Liver (tissue), 8 donors: ENCODE measurements at regions not wholly inside any gene's neighbourhood (a gene's known extent, or its start where the extent isn't known, plus 50 kb on each side); places are given as distances from the start of the nearest gene placed in this dataset.

Experiments
- DNase-seq: peaks from one replicate; pipeline ENCODE4 v3.0.0-alpha.2; 2017; ENCODE audit warnings: low spot score
- H3K27ac ChIP-seq, 2 donors: one replicate each; pipeline ENCODE4 v1.7.0; 2013; ENCODE audit warnings: inconsistent platforms in 2 of 2, low read length in 2 of 2, control low read depth in 1 of 2, low read depth in 1 of 2, mild to moderate bottlenecking in 1 of 2
- H3K27me3 ChIP-seq, 4 donors: one replicate each; pipeline versions ENCODE4 v1.6.1 to v1.7.0; 2013; ENCODE audit warnings: low read length in 3 of 4, inconsistent platforms in 1 of 4, mild to moderate bottlenecking in 1 of 4, moderate library complexity in 1 of 4; ENCODE audit not compliant: control insufficient read depth in 4 of 4, insufficient read depth in 4 of 4
- H3K36me3 ChIP-seq, 4 donors: one replicate each; pipeline versions ENCODE4 v1.6.1 to v1.7.0; 2013; ENCODE audit warnings: low read length in 3 of 4, mild to moderate bottlenecking in 3 of 4, low read depth in 1 of 4, moderate library complexity in 1 of 4; ENCODE audit not compliant: control insufficient read depth in 4 of 4, insufficient read depth in 3 of 4
- H3K4me1 ChIP-seq, 4 donors: one replicate each; pipeline versions ENCODE4 v1.6.1 to v1.7.0; 2013; ENCODE audit warnings: low read length in 3 of 4, mild to moderate bottlenecking in 3 of 4, moderate library complexity in 1 of 4; ENCODE audit not compliant: control insufficient read depth in 4 of 4, insufficient read depth in 4 of 4
- H3K4me3 ChIP-seq, 3 donors: one replicate each; pipeline versions ENCODE4 v1.6.1 to v1.7.0; 2013; ENCODE audit warnings: low read length in 3 of 3, control low read depth in 1 of 3, low read depth in 1 of 3, mild to moderate bottlenecking in 1 of 3
- H3K9ac ChIP-seq, 2 donors: one replicate each; pipeline ENCODE4 v1.7.0; 2013; ENCODE audit warnings: low read length in 2 of 2, mild to moderate bottlenecking in 2 of 2, moderate library complexity in 2 of 2, control low read depth in 1 of 2, low read depth in 1 of 2
- H3K9me3 ChIP-seq, 4 donors: one replicate each; pipeline versions ENCODE4 v1.6.1 to v1.7.0; 2013; ENCODE audit warnings: low read length in 3 of 4; ENCODE audit not compliant: control insufficient read depth in 4 of 4
- EGR1 ChIP-seq, 2 donors: IDR thresholded peaks; 2 replicates each; pipeline ENCODE4 v1.6.1; 2016 to 2018; ENCODE audit warnings: antibody characterized with exemption in 2 of 2, low read depth in 2 of 2
- FOXA1 ChIP-seq: IDR thresholded peaks from 2 replicates; pipeline ENCODE4 v1.6.1; 2016; ENCODE audit warnings: antibody characterized with exemption
- FOXA2 ChIP-seq: IDR thresholded peaks from 2 replicates; pipeline ENCODE4 v1.6.1; 2016; ENCODE audit warnings: antibody characterized with exemption
- GABPA ChIP-seq, 2 donors: IDR thresholded peaks in 1 of 2; conservative IDR thresholded peaks in 1 of 2; 2 replicates each; pipeline ENCODE4 v1.6.1; 2016; ENCODE audit warnings: antibody characterized with exemption in 2 of 2, mild to moderate bottlenecking in 1 of 2, moderate library complexity in 1 of 2
- HNF4A ChIP-seq, 2 donors: conservative IDR thresholded peaks; 2 replicates each; pipeline ENCODE4 v1.6.1; 2016; ENCODE audit warnings: antibody characterized with exemption in 2 of 2, mild to moderate bottlenecking in 2 of 2
- HNF4G ChIP-seq: IDR thresholded peaks from 2 replicates; pipeline ENCODE4 v1.6.1; 2016; ENCODE audit warnings: antibody characterized with exemption
- JUND ChIP-seq, 2 donors: IDR thresholded peaks; 2 replicates each; pipeline ENCODE4 v1.6.1; 2016; ENCODE audit warnings: antibody characterized with exemption in 2 of 2
- NR2F2 ChIP-seq: IDR thresholded peaks from 2 replicates; pipeline ENCODE4 v1.6.1; 2016; ENCODE audit warnings: antibody characterized with exemption
- RAD21 ChIP-seq, 2 donors: IDR thresholded peaks; 2 replicates each; pipeline ENCODE4 v1.6.1; 2016; ENCODE audit warnings: antibody characterized with exemption in 2 of 2, mild to moderate bottlenecking in 2 of 2
- RXRA ChIP-seq, 2 donors: IDR thresholded peaks; 2 replicates each; pipeline ENCODE4 v1.6.1; 2017 to 2018; ENCODE audit warnings: antibody characterized with exemption in 2 of 2, mild to moderate bottlenecking in 1 of 2
- SP1 ChIP-seq: IDR thresholded peaks from 2 replicates; pipeline ENCODE4 v1.6.1; 2018; ENCODE audit warnings: antibody characterized with exemption, mild to moderate bottlenecking
- TAF1 ChIP-seq: conservative IDR thresholded peaks from 2 replicates; pipeline ENCODE4 v1.6.1; 2016; ENCODE audit warnings: antibody characterized with exemption, mild to moderate bottlenecking
- YY1 ChIP-seq: IDR thresholded peaks from 2 replicates; pipeline ENCODE4 v1.6.1; 2016; ENCODE audit warnings: antibody characterized with exemption, mild to moderate bottlenecking
- WGBS: extraction: QIAGEN DNeasy Blood & Tissue Kit; methylation state at CpG from one replicate; pipeline ENCODE4 v1.1.7; 2013; 5-methylcytosine and 5-hydroxymethylcytosine counted together
- TF ChIP-seq, protein P1 (sequence below): fragments of 150-350 bp; IDR thresholded peaks from 2 replicates; pipeline ENCODE4 v1.5.1; 2017; ENCODE audit warnings: improper control_type of control experiment, low read depth, low read length; ENCODE audit not compliant: missing input control
- TF ChIP-seq, protein P2 (sequence below): IDR thresholded peaks from 2 replicates; pipeline ENCODE4 v1.6.1; 2016; ENCODE audit warnings: antibody characterized with exemption
- TF ChIP-seq, protein P3 (sequence below): IDR thresholded peaks from 2 replicates; pipeline ENCODE4 v1.6.1; 2016; ENCODE audit warnings: antibody characterized with exemption
- TF ChIP-seq, protein P4 (sequence below): IDR thresholded peaks from 2 replicates; pipeline ENCODE4 v1.6.1; 2016; ENCODE audit warnings: antibody characterized with exemption, mild to moderate bottlenecking
- TF ChIP-seq, protein P5 (sequence below): IDR thresholded peaks from 2 replicates; pipeline ENCODE4 v1.6.1; 2016; ENCODE audit warnings: antibody characterized with exemption
- donor health status: healthy.
- donor health status: healthy.
- donor health status: healthy.
- donor health status: healthy.
- donor health status: healthy.

DNA sequence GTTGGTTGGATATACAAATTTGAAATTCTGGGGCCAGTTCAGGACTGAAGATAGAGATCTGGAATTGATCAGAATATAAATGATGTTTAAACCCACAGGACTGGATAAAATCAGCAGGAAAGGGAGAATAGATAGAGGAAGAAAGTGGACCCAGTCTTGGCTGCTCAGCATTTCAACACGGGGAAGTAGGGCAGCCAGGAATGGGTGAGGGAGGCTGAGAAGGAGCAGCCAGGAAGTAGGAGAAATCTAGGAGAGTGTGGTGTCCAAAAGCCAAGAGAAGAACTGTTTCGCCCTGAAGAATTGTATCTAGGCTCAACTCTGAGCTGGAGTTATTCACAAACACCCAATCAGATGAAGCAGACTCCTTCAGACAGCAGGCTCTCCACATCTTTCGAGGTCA lies 197.9 kb downstream of the CDCA7 start (continued):
- TF ChIP-seq, protein P1, sequence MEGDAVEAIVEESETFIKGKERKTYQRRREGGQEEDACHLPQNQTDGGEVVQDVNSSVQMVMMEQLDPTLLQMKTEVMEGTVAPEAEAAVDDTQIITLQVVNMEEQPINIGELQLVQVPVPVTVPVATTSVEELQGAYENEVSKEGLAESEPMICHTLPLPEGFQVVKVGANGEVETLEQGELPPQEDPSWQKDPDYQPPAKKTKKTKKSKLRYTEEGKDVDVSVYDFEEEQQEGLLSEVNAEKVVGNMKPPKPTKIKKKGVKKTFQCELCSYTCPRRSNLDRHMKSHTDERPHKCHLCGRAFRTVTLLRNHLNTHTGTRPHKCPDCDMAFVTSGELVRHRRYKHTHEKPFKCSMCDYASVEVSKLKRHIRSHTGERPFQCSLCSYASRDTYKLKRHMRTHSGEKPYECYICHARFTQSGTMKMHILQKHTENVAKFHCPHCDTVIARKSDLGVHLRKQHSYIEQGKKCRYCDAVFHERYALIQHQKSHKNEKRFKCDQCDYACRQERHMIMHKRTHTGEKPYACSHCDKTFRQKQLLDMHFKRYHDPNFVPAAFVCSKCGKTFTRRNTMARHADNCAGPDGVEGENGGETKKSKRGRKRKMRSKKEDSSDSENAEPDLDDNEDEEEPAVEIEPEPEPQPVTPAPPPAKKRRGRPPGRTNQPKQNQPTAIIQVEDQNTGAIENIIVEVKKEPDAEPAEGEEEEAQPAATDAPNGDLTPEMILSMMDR: no peak
- no peak for TF ChIP-seq HNF4A (conservative IDR thresholded peaks at IDR 0.05)
- TF ChIP-seq, protein P2, sequence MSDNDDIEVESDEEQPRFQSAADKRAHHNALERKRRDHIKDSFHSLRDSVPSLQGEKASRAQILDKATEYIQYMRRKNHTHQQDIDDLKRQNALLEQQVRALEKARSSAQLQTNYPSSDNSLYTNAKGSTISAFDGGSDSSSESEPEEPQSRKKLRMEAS: no peak
- TF ChIP-seq NR2F2: no peak

DNA sequence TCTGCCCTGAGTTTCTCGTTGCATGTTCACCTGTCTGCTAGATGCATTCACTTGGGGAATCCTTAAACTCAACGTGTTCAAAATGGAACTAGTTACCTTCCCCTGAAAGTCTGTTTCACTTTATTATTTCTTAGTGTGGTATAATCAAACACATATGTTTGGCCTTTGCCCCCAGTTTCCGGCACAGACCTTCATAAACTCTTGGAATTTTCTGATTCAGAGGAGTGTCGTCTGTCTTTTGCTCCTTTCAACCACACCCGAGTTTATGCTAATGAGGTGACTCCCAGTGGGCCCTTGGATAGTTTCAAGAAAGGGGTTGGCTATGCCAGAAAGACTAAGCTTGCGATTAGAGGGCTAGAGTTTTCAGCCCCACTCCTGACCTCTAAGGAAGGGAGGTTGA lies 198.9 kb downstream of the CDCA7 start:
- Histone ChIP-seq H3K36me3 (no peaks in the 10 kb centered on the region), H3K4me1 (no peaks in the 10 kb centered on the region), H3K27ac (no peak overlapping the region), H3K9ac (no peak overlapping the region), H3K27me3 (peaks cover 0 to 3% (median 0%) of the 10 kb centered on the region in 4 donors), H3K4me3 (no peak overlapping the region), H3K9me3 (peaks cover 0 to 2% (median 0%) of the 10 kb centered on the region in 4 donors)
- no peak for DNase-seq
- 68% methylated on average over 6 of the region's 6 CpGs for WGBS
- no peak for TF ChIP-seq FOXA1
- no peak for TF ChIP-seq RXRA (IDR thresholded peaks at IDR 0.05)
- TF ChIP-seq FOXA2: no peak

DNA sequence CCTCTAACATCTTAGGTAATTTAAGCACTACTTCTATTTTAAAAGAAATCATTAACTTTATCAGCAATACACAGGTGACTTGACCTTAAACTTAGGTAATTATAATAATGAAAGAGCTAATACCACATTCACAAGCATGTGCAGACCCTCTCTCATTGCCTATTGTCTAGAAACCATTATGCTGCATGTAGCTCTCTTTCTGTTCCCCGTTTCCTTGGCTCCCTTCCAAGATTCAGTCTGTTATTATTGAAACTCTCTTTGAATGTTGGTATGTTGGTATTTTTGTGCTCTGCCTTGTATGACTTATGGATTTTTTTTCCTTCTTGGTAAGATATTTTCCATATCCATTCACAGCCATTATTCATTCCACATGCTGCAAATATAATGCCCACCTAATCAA lies 201.2 kb downstream of the CDCA7 start:
- peaks cover 0 to 2% (median 0%) of the 10 kb centered on the region in 4 donors for H3K9me3 ChIP-seq
- H3K27me3 ChIP-seq: peaks cover 0 to 3% (median 0%) of the 10 kb centered on the region in 4 donors
- TF ChIP-seq, protein P1: no peak
- TF ChIP-seq FOXA1 (no peak), NR2F2 (no peak), JUND (IDR thresholded peaks at IDR 0.05) (no peak), HNF4G (no peak), SP1 (no peak), GABPA (IDR thresholded peaks at IDR 0.05 in 1 of 2, conservative IDR thresholded peaks at IDR 0.05 in 1 of 2) (no peak), RXRA (IDR thresholded peaks at IDR 0.05) (no peak), FOXA2 (no peak), HNF4A (conservative IDR thresholded peaks at IDR 0.05) (no peak), TAF1 (no peak), YY1 (no peak), RAD21 (IDR thresholded peaks at IDR 0.05) (no peak), EGR1 (IDR thresholded peaks at IDR 0.05; ENCODE audit: low read depth in 2 of 2) (no peak)
- TF ChIP-seq, protein P2: no peak
- TF ChIP-seq, protein P3, sequence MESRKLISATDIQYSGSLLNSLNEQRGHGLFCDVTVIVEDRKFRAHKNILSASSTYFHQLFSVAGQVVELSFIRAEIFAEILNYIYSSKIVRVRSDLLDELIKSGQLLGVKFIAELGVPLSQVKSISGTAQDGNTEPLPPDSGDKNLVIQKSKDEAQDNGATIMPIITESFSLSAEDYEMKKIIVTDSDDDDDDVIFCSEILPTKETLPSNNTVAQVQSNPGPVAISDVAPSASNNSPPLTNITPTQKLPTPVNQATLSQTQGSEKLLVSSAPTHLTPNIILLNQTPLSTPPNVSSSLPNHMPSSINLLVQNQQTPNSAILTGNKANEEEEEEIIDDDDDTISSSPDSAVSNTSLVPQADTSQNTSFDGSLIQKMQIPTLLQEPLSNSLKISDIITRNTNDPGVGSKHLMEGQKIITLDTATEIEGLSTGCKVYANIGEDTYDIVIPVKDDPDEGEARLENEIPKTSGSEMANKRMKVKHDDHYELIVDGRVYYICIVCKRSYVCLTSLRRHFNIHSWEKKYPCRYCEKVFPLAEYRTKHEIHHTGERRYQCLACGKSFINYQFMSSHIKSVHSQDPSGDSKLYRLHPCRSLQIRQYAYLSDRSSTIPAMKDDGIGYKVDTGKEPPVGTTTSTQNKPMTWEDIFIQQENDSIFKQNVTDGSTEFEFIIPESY: no peak
- TF ChIP-seq, protein P4, sequence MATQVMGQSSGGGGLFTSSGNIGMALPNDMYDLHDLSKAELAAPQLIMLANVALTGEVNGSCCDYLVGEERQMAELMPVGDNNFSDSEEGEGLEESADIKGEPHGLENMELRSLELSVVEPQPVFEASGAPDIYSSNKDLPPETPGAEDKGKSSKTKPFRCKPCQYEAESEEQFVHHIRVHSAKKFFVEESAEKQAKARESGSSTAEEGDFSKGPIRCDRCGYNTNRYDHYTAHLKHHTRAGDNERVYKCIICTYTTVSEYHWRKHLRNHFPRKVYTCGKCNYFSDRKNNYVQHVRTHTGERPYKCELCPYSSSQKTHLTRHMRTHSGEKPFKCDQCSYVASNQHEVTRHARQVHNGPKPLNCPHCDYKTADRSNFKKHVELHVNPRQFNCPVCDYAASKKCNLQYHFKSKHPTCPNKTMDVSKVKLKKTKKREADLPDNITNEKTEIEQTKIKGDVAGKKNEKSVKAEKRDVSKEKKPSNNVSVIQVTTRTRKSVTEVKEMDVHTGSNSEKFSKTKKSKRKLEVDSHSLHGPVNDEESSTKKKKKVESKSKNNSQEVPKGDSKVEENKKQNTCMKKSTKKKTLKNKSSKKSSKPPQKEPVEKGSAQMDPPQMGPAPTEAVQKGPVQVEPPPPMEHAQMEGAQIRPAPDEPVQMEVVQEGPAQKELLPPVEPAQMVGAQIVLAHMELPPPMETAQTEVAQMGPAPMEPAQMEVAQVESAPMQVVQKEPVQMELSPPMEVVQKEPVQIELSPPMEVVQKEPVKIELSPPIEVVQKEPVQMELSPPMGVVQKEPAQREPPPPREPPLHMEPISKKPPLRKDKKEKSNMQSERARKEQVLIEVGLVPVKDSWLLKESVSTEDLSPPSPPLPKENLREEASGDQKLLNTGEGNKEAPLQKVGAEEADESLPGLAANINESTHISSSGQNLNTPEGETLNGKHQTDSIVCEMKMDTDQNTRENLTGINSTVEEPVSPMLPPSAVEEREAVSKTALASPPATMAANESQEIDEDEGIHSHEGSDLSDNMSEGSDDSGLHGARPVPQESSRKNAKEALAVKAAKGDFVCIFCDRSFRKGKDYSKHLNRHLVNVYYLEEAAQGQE: no peak
- TF ChIP-seq, protein P5, sequence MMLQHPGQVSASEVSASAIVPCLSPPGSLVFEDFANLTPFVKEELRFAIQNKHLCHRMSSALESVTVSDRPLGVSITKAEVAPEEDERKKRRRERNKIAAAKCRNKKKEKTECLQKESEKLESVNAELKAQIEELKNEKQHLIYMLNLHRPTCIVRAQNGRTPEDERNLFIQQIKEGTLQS: no peak
- H3K36me3 ChIP-seq: no peaks in the 10 kb centered on the region
- H3K4me1 ChIP-seq: no peaks in the 10 kb centered on the region
- H3K4me3 ChIP-seq: no peak overlapping the region
- H3K9ac ChIP-seq: no peak overlapping the region
- DNase-seq: no peak
- WGBS: 7% methylated on average over 1 of the region's 1 CpG
- H3K27ac ChIP-seq: no peak overlapping the region
